RKO (cell line): ENCODE measurements at regions not wholly inside any gene's neighbourhood (a gene's known extent, or its start where the extent isn't known, plus 50 kb on each side); places are given as distances from the start of the nearest gene placed in this dataset.

Source experiments
- DNase-seq: peaks from one replicate; pipeline ENCODE4 v3.0.0-alpha.2; 2016; ENCODE audit warnings: low spot score

DNA sequence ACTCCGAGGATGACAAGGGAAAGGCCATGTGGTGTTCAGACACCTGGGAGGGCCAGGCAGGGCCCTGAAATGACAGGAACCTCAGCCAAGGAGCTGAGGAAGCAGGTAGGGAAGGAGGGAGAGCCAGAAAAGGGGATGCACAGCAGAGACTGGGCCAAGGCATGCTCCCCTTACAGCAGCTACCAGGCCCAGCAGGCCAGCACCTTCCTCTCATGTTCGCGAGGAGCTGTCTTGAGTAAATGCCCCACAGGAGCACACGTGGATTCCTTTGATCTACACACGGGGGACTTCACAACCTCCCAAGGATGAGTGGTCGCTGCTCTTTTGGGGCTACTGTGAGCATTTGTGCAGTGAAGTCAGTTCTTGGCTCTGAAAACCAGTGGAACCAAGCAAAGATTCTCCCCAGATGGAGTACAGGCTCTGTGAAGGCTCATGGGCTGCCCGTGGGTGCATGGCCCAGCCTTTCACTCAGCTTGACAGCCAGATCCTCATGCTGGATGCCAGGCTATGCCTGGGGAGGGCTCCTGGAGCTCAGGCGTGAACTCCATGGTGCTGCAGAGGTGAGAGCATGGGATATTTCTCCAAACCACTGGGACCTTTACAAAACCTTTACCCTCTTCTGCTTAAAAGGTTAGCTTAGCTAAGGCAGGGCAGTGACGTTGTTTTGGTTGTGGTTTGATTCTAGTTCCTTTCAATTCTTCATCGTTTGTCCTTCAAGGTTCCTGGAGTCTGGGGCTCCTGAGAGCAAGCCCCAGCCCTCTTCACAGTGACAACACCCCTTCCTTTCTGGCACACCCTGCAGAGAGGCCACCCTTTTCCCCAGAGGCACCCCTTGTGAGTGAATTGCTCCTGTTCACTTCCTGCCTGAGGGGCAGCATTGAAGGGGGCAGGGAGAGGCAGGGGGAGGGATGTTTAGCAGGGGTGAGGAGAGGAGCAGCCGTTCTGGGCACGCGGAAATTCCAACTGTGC lies 74.2 kb upstream of the ZPBP start:
- DNase-seq, result no peak

DNA sequence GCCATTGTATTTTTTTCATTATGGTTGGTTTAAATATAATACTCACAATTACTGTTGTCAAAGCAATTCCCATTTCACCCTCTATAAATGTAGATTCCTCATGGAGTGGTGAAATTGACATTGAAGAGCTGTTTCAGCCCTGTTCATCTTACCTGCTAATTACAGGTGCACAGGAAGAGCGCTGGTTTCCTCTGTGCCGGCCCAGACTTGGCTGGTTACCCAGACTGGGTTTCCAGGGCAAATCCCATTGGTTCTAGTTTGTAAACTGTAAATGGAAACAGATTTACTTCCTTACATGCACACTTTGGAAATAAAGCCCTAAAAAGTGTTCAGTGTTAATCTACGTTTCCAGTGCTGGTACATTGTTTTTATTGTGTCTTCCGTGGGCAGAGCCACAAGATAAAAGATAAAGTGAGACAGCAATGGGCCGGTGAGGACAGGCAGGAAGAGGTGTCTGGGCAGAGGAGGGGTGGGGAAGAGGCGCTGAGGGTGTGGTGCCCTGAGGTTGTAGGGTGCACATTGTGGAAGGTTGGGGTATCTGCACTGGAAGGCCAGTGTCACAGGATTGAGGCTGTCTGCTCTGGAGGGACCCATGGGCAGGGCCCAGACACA lies 71.6 kb upstream of the ZPBP start:
- DNase-seq, result no peak

DNA sequence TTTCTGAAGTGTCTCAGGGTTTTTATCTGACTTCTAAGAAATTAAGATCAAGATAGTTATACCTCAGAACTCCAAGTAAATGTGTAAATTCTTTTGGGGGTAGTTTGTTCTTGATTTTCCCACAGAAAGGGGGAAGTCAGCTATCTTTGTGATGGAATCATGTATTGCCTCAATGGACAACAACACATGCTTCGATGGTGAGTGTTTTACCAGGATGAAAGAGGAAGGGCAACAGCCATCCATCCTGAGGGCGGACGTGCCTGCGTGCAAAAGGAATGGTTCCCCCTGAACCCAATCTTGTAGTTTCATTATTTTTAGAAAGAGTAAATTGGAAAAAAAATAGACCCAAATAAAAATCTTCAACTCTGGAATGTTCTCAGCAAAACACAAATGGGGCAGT lies 67.2 kb upstream of the ZPBP start:
- no peak for DNase-seq

DNA sequence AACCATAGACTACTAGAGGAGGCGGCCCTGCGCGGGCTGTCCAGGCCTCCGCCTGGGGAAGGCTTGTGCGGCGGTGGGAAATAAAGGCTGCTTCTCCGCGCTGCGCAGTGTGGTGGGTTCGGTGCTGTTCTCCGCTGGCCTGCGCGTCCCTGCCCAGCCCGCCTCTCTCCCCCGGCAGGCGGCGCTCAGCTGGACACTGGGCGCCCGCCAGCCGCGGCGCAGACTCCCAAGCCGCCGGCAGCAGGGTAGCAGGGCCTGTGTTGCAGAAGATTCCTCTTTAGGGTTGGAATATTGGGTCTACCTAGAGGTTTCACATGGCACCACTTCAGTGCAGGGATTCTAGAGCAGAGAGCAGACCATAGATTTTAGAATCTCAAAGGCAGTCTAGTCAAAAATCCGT lies 66.1 kb upstream of the ZPBP start:
- DNase-seq, result no peak

GRCh38 chr7:50156706-50157105 lies 63.7 kb upstream of the ZPBP start:
- DNase-seq, result no peak

GRCh38 chr7:50156163-50156562 lies 63.1 kb upstream of the ZPBP start:
- DNase-seq, result no peak

DNA sequence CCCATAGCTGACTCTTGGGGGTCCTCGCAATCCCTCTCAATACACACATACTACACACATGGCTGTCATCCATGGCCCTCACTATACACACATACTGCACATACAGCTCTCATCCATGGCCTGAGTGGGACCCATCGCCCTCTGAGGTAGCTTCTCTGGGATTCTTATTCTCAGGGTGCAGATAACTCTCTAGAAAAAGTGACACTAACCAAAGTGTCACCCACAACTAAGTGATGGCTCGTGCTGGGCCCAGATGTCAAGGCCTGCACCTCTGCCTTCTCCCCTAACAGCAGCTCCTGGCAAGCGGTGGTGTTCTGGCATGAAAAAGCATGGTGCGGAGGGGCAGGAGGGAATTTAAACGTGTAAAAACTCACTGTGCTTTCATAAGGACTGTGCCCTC lies 62.7 kb upstream of the ZPBP start:
- no peak for DNase-seq

DNA sequence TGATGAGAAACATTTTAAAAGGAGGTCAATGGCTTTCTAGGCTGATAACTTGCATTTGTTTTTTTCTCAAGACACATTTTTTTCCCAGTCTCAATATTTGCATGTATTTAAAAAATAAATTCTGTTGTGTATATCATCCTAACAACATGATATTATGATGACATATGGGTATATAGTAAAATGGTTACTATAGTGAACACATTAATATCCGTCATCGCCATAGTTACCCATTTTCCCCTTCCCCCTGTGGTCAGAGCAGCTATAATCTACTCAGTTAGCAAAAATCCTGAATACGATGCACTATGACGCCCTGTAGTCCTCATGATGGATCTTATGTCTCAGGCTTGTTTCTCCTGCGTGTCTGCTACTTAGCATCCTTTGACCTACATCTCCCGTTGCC lies 60.9 kb upstream of the ZPBP start:
- DNase-seq, result no peak

GRCh38 chr7:50153148-50153547 lies 60.1 kb upstream of the ZPBP start:
- no peak for DNase-seq

- DNase-seq, result no peak
These were observed 59.4 kb upstream of the ZPBP start for GRCh38 chr7:50152486-50152885.

DNA sequence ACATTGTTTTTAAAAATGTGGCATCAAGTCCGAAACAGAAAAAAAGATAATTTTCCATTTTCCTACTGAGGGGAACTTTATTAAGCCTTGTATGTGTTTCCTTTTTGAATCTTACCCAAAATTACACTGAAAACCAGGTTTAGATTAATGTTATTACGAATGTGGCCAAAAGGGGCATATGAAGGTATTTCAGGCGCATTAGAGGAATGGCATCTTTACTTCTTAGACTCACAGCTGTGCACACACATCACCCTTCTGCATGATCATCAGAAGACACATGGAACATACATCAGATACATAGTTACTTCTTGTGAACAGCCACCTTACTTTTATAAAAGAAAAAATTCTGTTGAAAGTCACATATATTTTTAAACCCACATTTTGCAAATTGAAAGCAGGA lies 58.6 kb upstream of the ZPBP start:
- DNase-seq, result no peak

DNA sequence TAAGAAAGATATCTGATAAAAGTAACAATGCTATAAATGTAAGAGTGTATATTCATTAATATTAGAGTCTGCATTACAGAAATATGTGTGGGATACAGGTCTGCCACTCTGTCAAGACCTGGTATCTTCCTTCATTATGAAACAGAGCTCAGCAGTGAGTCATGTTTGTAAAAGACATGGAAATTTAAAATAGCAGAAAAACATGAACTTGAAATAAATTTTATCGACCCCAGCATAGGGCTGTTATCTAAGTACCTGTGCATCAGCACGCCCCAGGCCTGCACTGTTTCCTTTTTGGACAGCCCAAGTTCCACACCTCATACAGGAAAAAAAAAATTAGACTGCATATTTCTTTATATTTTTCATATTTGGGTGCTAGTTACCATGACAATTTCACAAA lies 58.0 kb upstream of the ZPBP start:
- no peak for DNase-seq

DNA sequence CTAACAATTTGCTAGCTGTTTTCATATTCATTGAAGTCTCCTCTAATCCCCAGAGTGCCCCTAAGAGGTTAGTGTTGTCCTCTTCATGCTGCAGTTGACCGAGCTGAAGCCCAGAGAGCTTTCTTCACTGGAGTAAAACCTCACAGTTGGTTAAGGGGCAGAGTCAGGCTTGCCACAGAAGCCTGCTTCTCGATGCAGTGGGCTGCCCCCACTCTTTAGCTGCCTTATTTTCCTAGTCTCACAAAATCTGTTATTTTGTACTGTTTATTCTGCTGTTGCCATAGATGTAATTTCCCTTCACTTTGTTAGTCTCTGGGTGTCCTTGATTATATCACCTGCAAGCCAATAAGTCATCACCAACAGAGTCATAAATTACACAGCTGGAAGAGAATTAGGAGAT lies 56.3 kb upstream of the ZPBP start:
- no peak for DNase-seq

DNA sequence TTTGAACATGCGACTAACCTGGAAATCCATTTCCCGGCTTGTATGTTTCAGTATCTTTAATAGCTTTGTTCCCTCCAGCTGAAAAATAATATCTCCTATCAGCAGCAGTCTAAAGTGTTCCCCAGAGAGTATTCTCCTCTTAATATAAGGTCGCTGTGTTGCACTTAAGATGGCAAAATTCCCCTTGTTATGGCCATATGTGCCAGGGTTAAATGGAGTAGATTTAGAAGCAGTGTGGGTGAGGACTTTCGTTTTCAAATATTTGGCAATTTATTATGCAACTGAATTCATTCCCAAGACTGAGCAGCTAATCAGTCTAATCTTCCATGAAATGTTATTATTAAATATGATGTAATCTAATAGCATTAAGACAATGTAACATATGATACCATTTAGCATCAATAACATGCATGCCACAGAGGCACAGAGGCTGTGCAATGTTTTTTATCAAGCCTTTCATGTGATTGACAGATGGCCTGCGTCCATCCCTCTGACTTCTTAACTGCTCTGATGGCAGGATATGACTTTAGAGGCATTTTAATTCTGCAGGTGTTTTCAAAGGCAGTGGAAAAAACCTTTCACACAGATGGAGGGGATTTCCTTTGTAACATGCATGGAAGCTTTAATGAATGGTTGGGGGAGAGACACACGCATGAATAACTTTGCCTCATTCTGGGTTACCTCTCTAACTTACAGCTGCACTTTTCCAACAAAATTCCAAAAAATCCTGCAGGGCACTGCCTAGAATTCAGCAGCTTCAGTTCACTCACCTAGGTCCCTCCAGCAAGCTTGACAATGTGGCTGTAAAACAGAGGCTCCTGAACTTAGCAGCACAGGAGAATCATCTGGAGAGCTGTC lies 55.1 kb upstream of the ZPBP start:
- DNase-seq, result no peak

- DNase-seq, result no peak
These were observed 53.6 kb upstream of the ZPBP start for GRCh38 chr7:50146692-50147091.

- DNase-seq, result no peak
These were observed 52.8 kb upstream of the ZPBP start for GRCh38 chr7:50145801-50146338.

GRCh38 chr7:50145226-50145625 lies 52.2 kb upstream of the ZPBP start:
- DNase-seq, result peak; percentile 30
